ENCODE measurements at regions not wholly inside any gene's neighbourhood (a gene's known extent, or its start where the extent isn't known, plus 50 kb on each side); places are given as distances from the start of the nearest gene placed in this dataset.
"Not testable (repeated sequence)": the region's sequence is repeated elsewhere in the genome, so short reads cannot be mapped to it uniquely, and the experiment has no call there.

- DNase-seq, result no peak
Measured at GRCh38 chr5:118551031-118551430, 437.3 kb downstream of the DTWD2 start.

- DNase-seq, result no peak
Measured at GRCh38 chr5:118548761-118549720, 439.3 kb downstream of the DTWD2 start.

GRCh38 chr5:118545470-118545869 lies 442.9 kb downstream of the DTWD2 start:
- DNase-seq, result no peak

GRCh38 chr5:118544887-118545449 lies 443.4 kb downstream of the DTWD2 start:
- DNase-seq, result no peak

GRCh38 chr5:118533923-118534322 lies 454.4 kb downstream of the DTWD2 start:
- no peak for DNase-seq

GRCh38 chr5:118533156-118533555 lies 455.2 kb downstream of the DTWD2 start:
- no peak for DNase-seq

GRCh38 chr5:118531276-118531675 lies 457.1 kb downstream of the DTWD2 start:
- no peak for DNase-seq

GRCh38 chr5:118529361-118530144 lies 458.8 kb downstream of the DTWD2 start:
- DNase-seq, result no peak

GRCh38 chr5:118522626-118523025 lies 465.7 kb downstream of the DTWD2 start:
- DNase-seq, result no peak

GRCh38 chr5:118520771-118521415 lies 467.5 kb downstream of the DTWD2 start:
- no peak for DNase-seq

- no peak for DNase-seq
Measured at GRCh38 chr5:118519466-118519865, 468.9 kb downstream of the DTWD2 start.

GRCh38 chr5:118518720-118519119 lies 469.6 kb downstream of the DTWD2 start:
- no peak for DNase-seq

- DNase-seq, result no peak
Measured at GRCh38 chr5:118511846-118512245, 476.5 kb downstream of the DTWD2 start.

GRCh38 chr5:118506217-118506852 lies 482.0 kb downstream of the DTWD2 start:
- no peak for DNase-seq

- not testable (repeated sequence) for DNase-seq
Measured at GRCh38 chr5:118502232-118502631, 486.1 kb downstream of the DTWD2 start.

GRCh38 chr5:118491351-118491750 lies 497.0 kb downstream of the DTWD2 start:
- DNase-seq, result no peak

GRCh38 chr5:118486647-118487225 lies 501.6 kb downstream of the DTWD2 start:
- DNase-seq, result no peak

GRCh38 chr5:118479285-118479684 lies 509.1 kb downstream of the DTWD2 start:
- DNase-seq, result no peak

GRCh38 chr5:118478852-118479251 lies 509.5 kb downstream of the DTWD2 start:
- DNase-seq, result no peak

- DNase-seq, result no peak
Measured at GRCh38 chr5:118468085-118468484, 520.3 kb downstream of the DTWD2 start.

- no peak for DNase-seq
Measured at GRCh38 chr5:118467103-118467502, 521.2 kb downstream of the DTWD2 start.

GRCh38 chr5:118466418-118466817 lies 521.9 kb downstream of the DTWD2 start:
- no peak for DNase-seq
